IMR-90 (cell line): ENCODE measurements at regions not wholly inside any gene's neighbourhood (a gene's known extent, or its start where the extent isn't known, plus 50 kb on each side); places are given as distances from the start of the nearest gene placed in this dataset.

Source experiments
- ATAC-seq: fragments of 200-7000 bp; cut with Tn5 transposase; 2 replicates; pipeline ENCODE4 v1.9.1; 2020; ENCODE audit warnings: low read depth, mild to moderate bottlenecking, moderate library complexity
- BruUV-seq: library from RNA; stranded (reverse); fragments of 400-500 nt; replicated peaks from 2 replicates; lab custom pipeline; 2021; lab: Mats Ljungman, UMichigan
- CTCF ChIA-PET: fragments of 300-600 bp; formaldehyde crosslinking; extraction: SDS; loops from one replicate; lab custom pipeline; 2021; ENCODE audit warnings: antibody characterized with exemption; lab: Yijun Ruan, JAX
- POLR2A ChIA-PET: fragments of 300-600 bp; sonication (Branson Sonifier 250); formaldehyde crosslinking; loops from one replicate; lab custom pipeline; 2022; ENCODE audit warnings: antibody characterized with exemption; ENCODE audit not compliant: unreplicated experiment; lab: Charles Lee
- DNase-seq: peaks from one replicate; pipeline ENCODE4 v3.0.0; 2013
- H2AFZ ChIP-seq: replicated peaks from 2 replicates; pipeline ENCODE3; 2013; ENCODE audit warnings: low read length, mild to moderate bottlenecking; ENCODE audit not compliant: poor library complexity
- H2AK5ac ChIP-seq: 2 replicates; pipeline ENCODE4 v1.6.1; 2013; ENCODE audit warnings: low read depth, low read length, inconsistent platforms
- H2AK9ac ChIP-seq: replicated peaks from 2 replicates; pipeline ENCODE3; 2013; ENCODE audit warnings: mild to moderate bottlenecking, low read depth, low read length, moderate library complexity; ENCODE audit not compliant: poor library complexity
- H2BK120ac ChIP-seq: 2 replicates; pipeline ENCODE4 v1.6.1; 2013; ENCODE audit warnings: low read depth, low read length, inconsistent platforms
- H2BK15ac ChIP-seq: 3 replicates; pipeline ENCODE4 v1.6.1; 2013; ENCODE audit warnings: low read depth, low read length, inconsistent platforms
- H2BK20ac ChIP-seq: 2 replicates; pipeline ENCODE4 v1.6.1; 2013; ENCODE audit warnings: low read depth, mild to moderate bottlenecking, inconsistent platforms, low read length, moderate library complexity
- H2BK5ac ChIP-seq: 2 replicates; pipeline ENCODE4 v1.6.1; 2013; ENCODE audit warnings: mild to moderate bottlenecking, low read depth, low read length, inconsistent platforms; ENCODE audit not compliant: poor library complexity, severe bottlenecking
- H3K14ac ChIP-seq: replicated peaks from 2 replicates; pipeline ENCODE4 v1.6.1; 2013; ENCODE audit warnings: low read depth, low read length, inconsistent platforms
- H3K18ac ChIP-seq: 2 replicates; pipeline ENCODE4 v1.6.1; 2013; ENCODE audit warnings: low read depth, low read length, control low read depth
- H3K23ac ChIP-seq: 2 replicates; pipeline ENCODE4 v1.6.1; 2013; ENCODE audit warnings: low read depth, low read length, inconsistent platforms
- H3K27ac ChIP-seq: 2 replicates; pipeline ENCODE4 v1.5.1; 2013; ENCODE audit warnings: mild to moderate bottlenecking, control low read depth, low read length; ENCODE audit not compliant: insufficient read depth
- H3K27me3 ChIP-seq: 2 replicates; pipeline ENCODE4 v1.6.1; 2013; ENCODE audit warnings: low read length; ENCODE audit not compliant: control insufficient read depth, insufficient read depth
- H3K36me3 ChIP-seq: 2 replicates; pipeline ENCODE4 v1.6.1; 2013; ENCODE audit warnings: low read length, mixed read lengths; ENCODE audit not compliant: control insufficient read depth, insufficient read depth
- H3K4ac ChIP-seq: 2 replicates; pipeline ENCODE4 v1.6.1; 2013; ENCODE audit warnings: low read depth, low read length, inconsistent platforms
- H3K4me1 ChIP-seq: 2 replicates; pipeline ENCODE4 v1.6.1; 2013; ENCODE audit warnings: low read length, mixed read lengths; ENCODE audit not compliant: control insufficient read depth, insufficient read depth
- H3K4me2 ChIP-seq: 2 replicates; pipeline ENCODE4 v1.6.1; 2013; ENCODE audit warnings: low read depth, mild to moderate bottlenecking, control low read depth, low read length, moderate library complexity
- H3K4me3 ChIP-seq: 2 replicates; pipeline ENCODE4 v1.5.1; 2013; ENCODE audit warnings: low read depth, mild to moderate bottlenecking, control low read depth, low read length, moderate library complexity; ENCODE audit not compliant: insufficient read depth
- H3K56ac ChIP-seq: 2 replicates; pipeline ENCODE4 v1.6.1; 2013; ENCODE audit warnings: low read length, inconsistent platforms; ENCODE audit not compliant: insufficient read depth; ENCODE audit errors: extremely low read depth
- H3K79me1 ChIP-seq, 2 experiments: 2 replicates each; pipeline ENCODE4 v1.6.1; 2013; ENCODE audit warnings: low read length in 2 of 2, inconsistent platforms in 1 of 2, low read depth in 1 of 2
- H3K9ac ChIP-seq: 2 replicates; pipeline ENCODE4 v1.6.1; 2013; ENCODE audit warnings: low read depth, low read length, control low read depth
- H3K9me1 ChIP-seq: 2 replicates; pipeline ENCODE4 v1.6.1; 2013; ENCODE audit warnings: low read length, inconsistent platforms; ENCODE audit not compliant: insufficient read depth
- H3K9me3 ChIP-seq: 2 replicates; pipeline ENCODE4 v1.6.1; 2013; ENCODE audit warnings: low read length; ENCODE audit not compliant: control insufficient read depth, insufficient read depth
- H4K20me1 ChIP-seq: 2 replicates; pipeline ENCODE4 v1.6.1; 2013; ENCODE audit warnings: low read length, inconsistent platforms; ENCODE audit not compliant: insufficient read depth
- H4K5ac ChIP-seq: 2 replicates; pipeline ENCODE4 v1.6.1; 2013; ENCODE audit warnings: mild to moderate bottlenecking, low read depth, low read length, control low read depth
- H4K8ac ChIP-seq, 2 experiments: 2 replicates each; pipeline ENCODE4 v1.6.1; 2013; ENCODE audit warnings: low read depth in 2 of 2, low read length in 2 of 2, control low read depth in 1 of 2, inconsistent platforms in 1 of 2
- H4K91ac ChIP-seq: 2 replicates; pipeline ENCODE4 v1.6.1; 2013; ENCODE audit warnings: low read depth, low read length, inconsistent platforms; ENCODE audit not compliant: insufficient read depth
- BHLHE40 ChIP-seq: fragments of 150-350 bp; IDR thresholded peaks from 2 replicates; pipeline ENCODE4 v1.6.1; 2016; ENCODE audit warnings: mild to moderate bottlenecking, low read depth, low read length
- CEBPB ChIP-seq: IDR thresholded peaks from 2 replicates; pipeline ENCODE4 v1.6.1; 2012; ENCODE audit warnings: low read depth, low read length, improper control_type of control experiment
- CHD1 ChIP-seq: IDR thresholded peaks from 2 replicates; pipeline ENCODE4 v1.6.1; 2012; ENCODE audit warnings: low read depth, low read length, improper control_type of control experiment
- FOS ChIP-seq: fragments of 150-350 bp; IDR thresholded peaks from 2 replicates; pipeline ENCODE4 v1.6.1; 2016; ENCODE audit warnings: low read depth, low read length
- MAZ ChIP-seq: IDR thresholded peaks from 2 replicates; pipeline ENCODE4 v1.6.1; 2012; ENCODE audit warnings: low read depth, mild to moderate bottlenecking, low read length, improper control_type of control experiment, moderate library complexity, borderline replicate concordance
- MXI1 ChIP-seq: IDR thresholded peaks from 2 replicates; pipeline ENCODE4 v1.6.1; 2012; ENCODE audit warnings: low read depth, mild to moderate bottlenecking, low read length, moderate library complexity, borderline replicate concordance
- NFE2L2 ChIP-seq: fragments of 150-350 bp; IDR thresholded peaks from 2 replicates; pipeline ENCODE4 v1.6.1; 2016; ENCODE audit warnings: low read depth, mild to moderate bottlenecking, low read length
- POLR2A ChIP-seq: IDR thresholded peaks from 2 replicates; pipeline ENCODE4 v1.6.1; 2012; ENCODE audit warnings: mild to moderate bottlenecking, low read depth, low read length
- dilution Hi-C: fragments of 300-500 bp; cut with HindIII; formaldehyde crosslinking; loops from one replicate; pipeline ENCODE4 v1.14.3; 2018; ENCODE audit warnings: low sequenced_read_pairs; ENCODE audit not compliant: unreplicated experiment
- in situ Hi-C: fragments of 300-500 bp; cut with MboI; formaldehyde crosslinking; loops from 3 replicates; pipeline ENCODE4 v1.14.3; 2019; ENCODE audit warnings: low sequenced_read_pairs, inconsistent platforms, mixed read lengths
- intact Hi-C: fragments of 100-400 bp; cut with micrococcal nuclease; formaldehyde crosslinking; loops from 2 replicates; pipeline ENCODE4 v1.10.0; 2022
- TF ChIP-seq, protein P1 (sequence below): fragments of 150-350 bp; IDR thresholded peaks from 2 replicates; pipeline ENCODE4 v1.6.1; 2017; ENCODE audit warnings: mild to moderate bottlenecking, antibody characterized with exemption, low read length, low read depth

- no peak overlapping the region for H2AK5ac ChIP-seq
- ChIA-PET CTCF (no interaction called here), POLR2A (no interaction called here)
- no peaks in the 10 kb centered on the region for H3K4me1 ChIP-seq
- no peak overlapping the region for H3K4me2 ChIP-seq
- H3K9me3 ChIP-seq, result no peaks in the 10 kb centered on the region; the same call in 1 of the 2 replicates
- H3K9ac ChIP-seq, result no peak overlapping the region
- no peak overlapping the region for H2BK15ac ChIP-seq
- DNase-seq, result no peak
- no peak overlapping the region for H2BK5ac ChIP-seq
- H3K36me3 ChIP-seq, result no peaks in the 10 kb centered on the region
- H3K79me1 ChIP-seq, result no peaks in the 10 kb centered on the region
- H3K4me3 ChIP-seq, result no peak overlapping the region
- H4K20me1 ChIP-seq, result no peaks in the 10 kb centered on the region
- H4K5ac ChIP-seq, result no peak overlapping the region
- H2BK20ac ChIP-seq, result no peak overlapping the region
- no peaks in the 10 kb centered on the region for H3K27me3 ChIP-seq
- no peak for ATAC-seq
- no peak overlapping the region for H3K27ac ChIP-seq
- in situ Hi-C loops (no loop called here), dilution Hi-C loops (no loop called here), intact Hi-C loops (no loop called here)
- no peaks in the 10 kb centered on the region for H3K9me1 ChIP-seq
- no peak overlapping the region for H2AK9ac ChIP-seq
- TF ChIP-seq MAZ (no peak), FOS (no peak), BHLHE40 (no peak), POLR2A (no peak), MXI1 (no peak), NFE2L2 (no peak), CEBPB (no peak), CHD1 (no peak)
- TF ChIP-seq, protein P1, sequence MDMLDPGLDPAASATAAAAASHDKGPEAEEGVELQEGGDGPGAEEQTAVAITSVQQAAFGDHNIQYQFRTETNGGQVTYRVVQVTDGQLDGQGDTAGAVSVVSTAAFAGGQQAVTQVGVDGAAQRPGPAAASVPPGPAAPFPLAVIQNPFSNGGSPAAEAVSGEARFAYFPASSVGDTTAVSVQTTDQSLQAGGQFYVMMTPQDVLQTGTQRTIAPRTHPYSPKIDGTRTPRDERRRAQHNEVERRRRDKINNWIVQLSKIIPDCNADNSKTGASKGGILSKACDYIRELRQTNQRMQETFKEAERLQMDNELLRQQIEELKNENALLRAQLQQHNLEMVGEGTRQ, result no peak
- BruUV-seq, result no TSS peak
- H3K56ac ChIP-seq, result no peak overlapping the region
- H2AFZ ChIP-seq, result no peak overlapping the region
- no peak overlapping the region for H4K91ac ChIP-seq
- no peak overlapping the region for H4K8ac ChIP-seq
- no peak overlapping the region for H3K18ac ChIP-seq
- H3K4ac ChIP-seq, result no peak overlapping the region
- H3K23ac ChIP-seq, result no peak overlapping the region
- H3K14ac ChIP-seq, result no peak overlapping the region
- H2BK120ac ChIP-seq, result no peak overlapping the region
Measured at GRCh38 chr9:19553441-19553840, 144.6 kb downstream of the ACER2 start.
